GM20000 (cell line): ENCODE measurements at regions not wholly inside any gene's neighbourhood (a gene's known extent, or its start where the extent isn't known, plus 50 kb on each side); places are given as distances from the start of the nearest gene placed in this dataset.

Source experiments
- DNase-seq: peaks from one replicate; pipeline ENCODE4 v3.0.0; 2012; ENCODE audit warnings: low spot score
- CTCF ChIP-seq: IDR thresholded peaks from 2 replicates; pipeline ENCODE4 v1.5.1; 2012; ENCODE audit warnings: mild to moderate bottlenecking, control low read depth; ENCODE audit errors: extremely low read depth, missing control alignments

GRCh38 chr7:1380231-1380815 lies 78.9 kb downstream of the MICALL2 start:
- no peak for DNase-seq
- TF ChIP-seq CTCF = no peak

DNA sequence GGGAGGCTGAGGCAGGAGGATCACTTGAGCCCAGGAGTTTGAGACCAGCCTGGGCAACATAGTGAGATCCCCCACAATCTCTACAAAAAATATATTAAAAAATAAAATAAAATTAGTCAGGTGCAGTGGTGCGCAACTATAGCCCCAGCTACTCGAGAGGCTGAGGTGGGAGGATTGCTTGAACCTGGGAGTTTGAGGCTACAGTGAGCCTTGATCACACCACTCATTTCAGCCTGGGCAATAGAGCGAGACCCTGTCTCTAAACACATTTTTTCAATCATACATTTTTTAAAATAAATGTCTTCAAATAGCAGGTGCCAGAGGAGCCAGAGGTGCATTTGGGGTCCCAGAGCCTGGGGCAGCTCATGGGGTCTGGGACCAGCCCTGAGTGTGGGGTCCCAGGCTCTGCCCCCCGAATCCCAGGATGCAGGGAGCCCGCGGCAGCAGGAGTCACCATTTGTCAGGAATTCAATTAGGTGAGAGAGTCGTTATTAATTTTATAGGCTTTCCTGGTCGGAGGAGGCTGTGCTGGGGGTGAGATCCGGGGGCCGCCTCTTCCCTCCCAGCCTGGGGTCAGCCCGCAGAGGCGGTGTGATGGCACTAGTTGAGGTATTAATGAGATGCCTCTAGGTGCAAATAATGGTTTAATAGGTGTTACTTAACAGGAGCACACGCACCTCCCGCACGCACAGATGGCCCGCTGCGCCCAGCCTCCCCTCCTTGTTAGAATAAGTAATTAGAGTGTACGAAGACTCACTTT lies 78.3 kb downstream of the MICALL2 start:
- no peak for DNase-seq
- TF ChIP-seq CTCF = no peak

DNA sequence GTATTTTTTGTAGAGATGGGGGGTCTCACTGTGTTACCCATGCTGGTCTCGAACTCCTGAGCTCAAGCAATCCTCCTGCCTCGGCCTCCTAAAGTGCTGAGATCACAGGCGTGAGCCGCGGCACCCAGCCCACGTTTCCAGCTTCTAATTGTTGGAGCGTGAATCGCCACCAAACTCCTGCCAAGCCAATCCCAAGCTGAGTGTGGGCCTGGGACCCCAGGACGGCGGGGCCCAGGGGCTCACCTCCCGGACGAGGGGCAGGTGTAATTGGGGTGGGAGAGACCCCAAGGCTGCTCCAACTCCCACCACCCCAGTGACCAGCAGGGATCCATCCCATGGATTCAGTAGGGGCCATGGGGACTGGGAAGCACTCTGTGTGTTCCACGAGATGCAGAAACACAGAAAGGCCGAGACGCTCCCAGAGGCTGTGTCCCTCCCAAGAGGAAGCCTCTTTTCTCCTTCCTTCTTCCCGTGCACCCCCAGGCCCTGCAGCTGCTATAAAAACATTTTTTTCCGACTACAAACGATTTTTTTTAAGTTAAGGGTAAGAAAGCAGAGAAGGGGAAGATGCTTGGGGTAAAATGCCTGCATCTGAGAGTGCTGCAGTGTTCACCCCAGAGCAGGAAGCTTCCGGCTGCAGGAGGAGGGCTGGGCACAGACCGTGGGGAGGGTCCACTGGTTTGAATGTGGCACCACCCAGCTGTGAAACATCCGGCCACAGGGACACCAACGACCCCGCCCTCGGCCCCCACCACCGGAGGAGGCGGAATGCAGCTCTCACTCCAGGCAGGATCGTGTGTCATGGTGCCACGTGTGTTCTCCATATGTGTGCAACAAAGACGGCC lies 76.5 kb downstream of the MICALL2 start:
- DNase-seq = no peak

GRCh38 chr7:1383398-1384112 lies 75.7 kb downstream of the MICALL2 start:
- DNase-seq = no peak
- TF ChIP-seq CTCF = no peak

More for the DNA sequence above, 76.5 kb downstream of the MICALL2 start:
- TF ChIP-seq CTCF = no peak

DNA sequence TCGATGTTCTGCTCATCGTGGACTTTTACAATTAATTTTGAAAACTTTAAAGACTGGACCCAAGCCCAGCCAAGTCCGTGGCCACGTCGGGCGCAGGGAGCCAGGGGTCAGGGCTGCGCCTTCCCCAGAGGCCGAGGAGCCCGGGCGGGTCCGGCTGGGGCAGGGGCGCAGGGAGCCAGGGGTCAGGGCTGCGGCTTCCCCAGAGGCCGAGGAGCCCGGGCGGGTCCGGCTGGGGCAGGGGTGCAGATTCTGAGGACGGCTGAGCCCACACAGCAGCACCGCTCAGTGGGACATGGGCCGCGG lies 75.2 kb downstream of the MICALL2 start:
- no peak for TF ChIP-seq CTCF
- DNase-seq = no peak
